BLaER1 (cell line): ENCODE measurements at regions not wholly inside any gene's neighbourhood (a gene's known extent, or its start where the extent isn't known, plus 50 kb on each side); places are given as distances from the start of the nearest gene placed in this dataset.
"Not testable (repeated sequence)": the region's sequence is repeated elsewhere in the genome, so short reads cannot be mapped to it uniquely, and the experiment has no call there.

ENCODE experiments used
- H3K27ac ChIP-seq: shearing (Covaris generic); formaldehyde crosslinking; 2 replicates; pipeline ENCODE4 v1.8.1; 2022
- H3K27me3 ChIP-seq: shearing (Covaris generic); formaldehyde crosslinking; 2 replicates; pipeline ENCODE4 v1.8.1; 2022
- H3K36me3 ChIP-seq: shearing (Covaris generic); formaldehyde crosslinking; 2 replicates; pipeline ENCODE4 v1.8.1; 2022
- H3K4me1 ChIP-seq: shearing (Covaris generic); formaldehyde crosslinking; 2 replicates; pipeline ENCODE4 v1.8.1; 2022
- H3K4me2 ChIP-seq: shearing (Covaris generic); formaldehyde crosslinking; 2 replicates; pipeline ENCODE4 v1.8.1; 2022
- H3K4me3 ChIP-seq: shearing (Covaris generic); formaldehyde crosslinking; 2 replicates; pipeline ENCODE4 v1.8.1; 2022
- H3K9ac ChIP-seq: shearing (Covaris generic); formaldehyde crosslinking; 2 replicates; pipeline ENCODE4 v1.8.1; 2022
- H3K9me3 ChIP-seq: shearing (Covaris generic); formaldehyde crosslinking; 2 replicates; pipeline ENCODE4 v1.8.1; 2022
- H4K20me1 ChIP-seq: shearing (Covaris generic); formaldehyde crosslinking; 2 replicates; pipeline ENCODE4 v1.8.1; 2022
- Cebpa-rat ChIP-seq: shearing (Covaris generic); IDR thresholded peaks from 2 replicates; pipeline ENCODE4 v1.8.1; 2022

- no peaks in the 10 kb centered on the region for H3K27me3 ChIP-seq
- H3K36me3 ChIP-seq: no peaks in the 10 kb centered on the region
- H3K4me1 ChIP-seq: no peaks in the 10 kb centered on the region
- no peak overlapping the region for H3K4me3 ChIP-seq
- H3K9me3 ChIP-seq: no peaks in the 10 kb centered on the region
- H4K20me1 ChIP-seq: no peaks in the 10 kb centered on the region
- no peak overlapping the region for H3K9ac ChIP-seq
- H3K27ac ChIP-seq: no peak overlapping the region
- TF ChIP-seq Cebpa-rat: no peak
- no peak overlapping the region for H3K4me2 ChIP-seq
These were observed 659.0 kb upstream of the ARRDC3 start for GRCh38 chr5:92041911-92042660.

DNA sequence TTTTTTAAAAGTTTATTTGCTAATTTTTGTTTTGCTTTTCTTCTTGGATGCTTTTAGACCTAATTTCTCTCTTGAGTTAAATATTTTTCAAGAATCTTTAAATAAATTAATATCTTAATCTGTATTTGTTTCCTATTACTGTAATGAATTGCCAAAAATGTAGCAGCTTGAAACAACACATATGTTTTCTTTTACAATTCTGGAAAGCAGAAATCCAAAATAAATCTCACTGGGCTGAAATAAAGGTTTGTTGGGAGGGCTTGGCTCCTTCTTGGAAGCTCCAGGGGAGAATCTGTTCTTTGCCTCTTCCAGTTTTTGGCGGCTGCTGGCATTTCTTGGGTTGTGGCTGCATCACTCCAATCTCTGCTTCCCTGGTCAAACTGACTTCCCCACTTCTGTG lies 658.1 kb upstream of the ARRDC3 start:
- H3K36me3 ChIP-seq: no peaks in the 10 kb centered on the region
- no peak overlapping the region for H3K4me2 ChIP-seq
- H3K9ac ChIP-seq: no peak overlapping the region
- H3K4me1 ChIP-seq: no peaks in the 10 kb centered on the region
- no peaks in the 10 kb centered on the region for H4K20me1 ChIP-seq
- no peak overlapping the region for H3K4me3 ChIP-seq
- no peaks in the 10 kb centered on the region for H3K9me3 ChIP-seq
- TF ChIP-seq Cebpa-rat: no peak
- H3K27ac ChIP-seq: no peak overlapping the region
- H3K27me3 ChIP-seq: no peaks in the 10 kb centered on the region

DNA sequence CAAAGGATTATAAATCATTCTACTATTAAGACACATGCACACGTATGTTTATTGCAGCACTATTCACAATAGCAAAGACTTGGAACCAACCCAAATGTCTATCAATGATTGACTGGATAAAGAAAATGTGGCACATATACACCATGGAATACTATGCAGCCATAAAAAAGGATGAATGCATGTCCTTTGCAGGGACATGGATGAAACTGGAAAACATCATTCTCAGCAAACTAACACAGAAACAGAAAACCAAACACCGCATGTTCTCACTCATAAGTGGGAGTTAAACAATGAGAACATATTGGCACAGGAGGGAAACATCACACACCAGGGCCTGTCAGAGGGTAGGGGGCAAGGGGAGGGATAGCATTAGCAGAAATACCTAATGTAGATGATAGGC lies 646.7 kb upstream of the ARRDC3 start:
- not testable (repeated sequence) for H3K4me2 ChIP-seq, H4K20me1 ChIP-seq, H3K27ac ChIP-seq, H3K27me3 ChIP-seq, H3K36me3 ChIP-seq, H3K9ac ChIP-seq, H3K9me3 ChIP-seq, H3K4me1 ChIP-seq, H3K4me3 ChIP-seq

GRCh38 chr5:92023555-92023954 lies 640.4 kb upstream of the ARRDC3 start:
- TF ChIP-seq Cebpa-rat: no peak
- H3K27ac ChIP-seq: no peak overlapping the region
- no peaks in the 10 kb centered on the region for H3K27me3 ChIP-seq
- H3K4me1 ChIP-seq: no peaks in the 10 kb centered on the region
- no peak overlapping the region for H3K4me2 ChIP-seq
- H3K4me3 ChIP-seq: no peak overlapping the region
- H4K20me1 ChIP-seq: no peaks in the 10 kb centered on the region
- no peaks in the 10 kb centered on the region for H3K36me3 ChIP-seq
- H3K9me3 ChIP-seq: no peaks in the 10 kb centered on the region
- no peak overlapping the region for H3K9ac ChIP-seq

DNA sequence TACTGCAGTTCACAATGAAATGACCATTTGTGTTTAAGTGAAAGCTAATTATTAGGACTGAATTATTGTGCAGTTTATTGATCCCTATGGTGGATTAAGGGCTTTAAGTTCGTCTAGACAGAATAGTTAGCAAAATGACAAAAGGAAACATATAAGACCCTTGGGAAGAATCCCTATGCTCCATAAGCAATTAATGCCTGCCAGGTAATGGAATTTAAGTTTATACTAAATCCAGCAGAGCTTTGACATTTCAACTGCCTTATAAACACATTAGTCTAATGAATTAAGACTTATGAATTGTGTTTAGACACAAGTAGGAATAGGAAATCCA lies 640.0 kb upstream of the ARRDC3 start:
- no peak for TF ChIP-seq Cebpa-rat
- Histone ChIP-seq H3K4me1 (no peaks in the 10 kb centered on the region), H3K4me3 (no peak overlapping the region), H4K20me1 (no peaks in the 10 kb centered on the region), H3K9me3 (no peaks in the 10 kb centered on the region), H3K4me2 (no peak overlapping the region), H3K27ac (no peak overlapping the region), H3K36me3 (no peaks in the 10 kb centered on the region), H3K27me3 (no peaks in the 10 kb centered on the region), H3K9ac (no peak overlapping the region)

DNA sequence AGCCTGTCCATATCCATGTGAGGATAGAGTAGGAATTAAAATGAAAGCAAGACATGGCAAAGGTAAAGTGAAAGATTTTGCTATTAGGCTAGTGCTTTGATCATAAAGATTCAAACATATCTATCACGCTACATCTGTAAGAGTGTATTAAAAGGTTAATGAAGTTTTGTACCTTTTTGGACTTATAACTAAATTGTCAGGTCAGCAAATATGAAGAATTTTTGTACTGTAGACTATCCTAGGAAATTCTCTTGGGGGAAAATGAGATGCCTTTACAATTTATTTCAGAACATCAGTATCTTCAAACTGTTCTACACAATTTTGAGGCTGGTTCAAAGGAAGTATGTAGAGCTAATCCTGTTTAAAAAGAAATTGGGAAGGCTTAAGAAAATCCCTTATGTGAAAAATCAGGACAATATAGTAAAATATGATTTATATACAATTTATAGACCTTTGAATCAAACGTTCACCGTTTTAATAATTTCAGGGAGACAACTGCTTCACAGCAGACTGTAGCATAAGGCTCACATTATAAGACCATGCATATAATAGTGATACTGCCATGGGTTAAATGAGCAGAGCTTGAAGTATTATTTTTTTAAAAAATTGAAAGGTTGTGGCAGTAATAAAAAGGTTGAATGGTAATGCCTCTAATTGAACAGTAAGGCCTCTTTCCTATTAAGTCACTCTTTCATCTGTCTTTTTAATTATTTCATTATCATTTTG lies 639.5 kb upstream of the ARRDC3 start:
- H4K20me1 ChIP-seq: no peaks in the 10 kb centered on the region
- H3K4me3 ChIP-seq: no peak overlapping the region
- H3K27ac ChIP-seq: no peak overlapping the region
- no peak for TF ChIP-seq Cebpa-rat
- no peak overlapping the region for H3K9ac ChIP-seq
- no peaks in the 10 kb centered on the region for H3K27me3 ChIP-seq
- H3K36me3 ChIP-seq: no peaks in the 10 kb centered on the region
- H3K4me2 ChIP-seq: no peak overlapping the region
- H3K9me3 ChIP-seq: no peaks in the 10 kb centered on the region
- H3K4me1 ChIP-seq: no peaks in the 10 kb centered on the region

DNA sequence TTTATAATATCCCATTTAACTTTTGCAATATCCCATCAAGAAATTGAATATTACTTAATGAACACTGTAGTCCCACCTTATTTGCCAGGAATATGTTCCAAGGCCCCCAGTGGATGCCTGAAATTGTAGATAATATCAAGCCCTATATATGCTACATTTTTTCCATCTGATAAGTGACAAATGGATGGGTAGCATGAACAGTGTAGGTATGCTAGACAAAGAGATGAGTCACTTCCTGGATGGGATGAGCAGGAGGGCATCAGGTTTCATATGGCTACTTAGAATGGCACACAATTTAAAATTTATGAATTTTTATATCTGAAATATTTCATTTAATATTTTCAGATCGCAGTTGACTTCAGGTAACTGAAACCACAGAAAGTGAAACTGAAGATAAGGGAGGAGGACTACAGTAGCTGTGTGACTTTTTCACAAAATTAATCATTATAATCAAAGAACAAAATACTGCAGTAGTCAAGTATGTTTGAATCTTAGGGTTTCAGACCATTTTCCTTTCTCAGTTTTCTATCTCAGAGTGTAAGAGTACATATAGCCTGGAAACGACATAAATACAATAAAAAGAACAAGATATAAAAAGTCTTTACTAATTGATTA lies 636.4 kb upstream of the ARRDC3 start:
- H3K4me3 ChIP-seq: no peak overlapping the region
- no peaks in the 10 kb centered on the region for H3K4me1 ChIP-seq
- H3K27me3 ChIP-seq: no peaks in the 10 kb centered on the region
- no peaks in the 10 kb centered on the region for H3K36me3 ChIP-seq
- H3K4me2 ChIP-seq: no peak overlapping the region
- no peak overlapping the region for H3K27ac ChIP-seq
- no peaks in the 10 kb centered on the region for H3K9me3 ChIP-seq
- no peak for TF ChIP-seq Cebpa-rat
- no peaks in the 10 kb centered on the region for H4K20me1 ChIP-seq
- no peak overlapping the region for H3K9ac ChIP-seq

DNA sequence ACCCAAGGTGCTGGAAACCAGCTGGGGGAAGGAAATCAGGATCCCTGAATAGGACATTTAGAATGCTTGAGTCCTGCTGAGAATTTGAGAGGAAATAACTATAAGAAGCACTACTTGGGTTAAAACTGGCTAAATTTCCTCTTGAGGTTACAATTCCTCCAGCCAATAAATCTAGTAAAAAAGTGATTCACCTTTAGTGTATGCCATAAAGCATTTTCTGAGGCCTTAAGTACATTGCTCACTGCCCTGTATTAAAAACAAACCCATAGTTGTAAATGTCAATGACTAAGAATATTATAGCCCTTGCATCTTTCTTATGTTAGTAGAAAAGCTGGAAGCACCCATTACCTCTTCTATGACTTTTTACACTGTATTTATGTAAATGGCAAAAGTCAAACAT lies 634.7 kb upstream of the ARRDC3 start:
- H3K27ac ChIP-seq: no peak overlapping the region
- no peaks in the 10 kb centered on the region for H4K20me1 ChIP-seq
- H3K4me2 ChIP-seq: no peak overlapping the region
- no peaks in the 10 kb centered on the region for H3K27me3 ChIP-seq
- no peak overlapping the region for H3K9ac ChIP-seq
- no peaks in the 10 kb centered on the region for H3K4me1 ChIP-seq
- no peak for TF ChIP-seq Cebpa-rat
- no peak overlapping the region for H3K4me3 ChIP-seq
- peaks cover 2% of the 10 kb centered on the region; the same call in 1 of the 2 replicates for H3K9me3 ChIP-seq
- H3K36me3 ChIP-seq: no peaks in the 10 kb centered on the region

GRCh38 chr5:92011845-92012244 lies 628.7 kb upstream of the ARRDC3 start:
- not testable (repeated sequence) for H4K20me1 ChIP-seq, H3K4me3 ChIP-seq, H3K27me3 ChIP-seq, H3K4me2 ChIP-seq, H3K9ac ChIP-seq, H3K27ac ChIP-seq, H3K36me3 ChIP-seq
- Histone ChIP-seq H3K9me3 (peaks cover 26% of the 10 kb centered on the region), H3K4me1 (peaks cover 14% of the 10 kb centered on the region)

DNA sequence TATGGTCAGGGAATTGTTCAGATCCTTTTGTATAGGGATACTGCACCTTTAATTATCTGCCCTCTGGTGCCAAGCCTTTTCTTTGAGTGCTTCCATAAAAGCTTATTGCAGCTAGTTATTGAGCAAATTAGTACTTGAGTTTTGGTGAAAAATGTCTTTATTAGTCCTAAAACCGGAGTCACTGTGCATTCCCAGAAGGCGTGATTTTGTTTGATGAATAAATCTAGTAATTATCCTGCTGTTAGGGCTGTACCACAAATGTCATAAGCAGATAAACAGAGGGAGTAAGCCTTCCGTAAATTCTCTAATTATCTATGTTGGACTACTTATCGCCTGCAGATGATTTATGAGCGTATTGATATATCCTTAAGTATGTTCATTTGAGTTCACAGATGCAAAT lies 620.7 kb upstream of the ARRDC3 start:
- Histone ChIP-seq H3K4me1 (peaks cover 14% of the 10 kb centered on the region), H3K4me3 (no peak overlapping the region), H3K9me3 (peaks cover 2% of the 10 kb centered on the region; the same call in 1 of the 2 replicates), H3K27me3 (no peaks in the 10 kb centered on the region), H4K20me1 (no peaks in the 10 kb centered on the region), H3K36me3 (no peaks in the 10 kb centered on the region), H3K4me2 (no peak overlapping the region), H3K9ac (no peak overlapping the region), H3K27ac (no peak overlapping the region)
- no peak for TF ChIP-seq Cebpa-rat
